RWPE2 (cell line): ENCODE measurements at regions not wholly inside any gene's neighbourhood (a gene's known extent, or its start where the extent isn't known, plus 50 kb on each side); places are given as distances from the start of the nearest gene placed in this dataset.

ENCODE experiments used
- ATAC-seq: fragments of 200-7000 bp; cut with Tn5 transposase; 3 replicates; pipeline ENCODE4 v1.9.1; 2021; ENCODE audit warnings: low read depth
- DNase-seq: peaks from one replicate; pipeline ENCODE4 v3.0.0-alpha.2; 2020; ENCODE audit warnings: low spot score
- H3K27ac ChIP-seq: fragments of 450-650 bp; 2 replicates; pipeline ENCODE4 v1.5.1; 2017; ENCODE audit warnings: mild to moderate bottlenecking; ENCODE audit not compliant: poor library complexity, severe bottlenecking
- H3K27me3 ChIP-seq: fragments of 250-450 bp; sonication (Bioruptor Pico); 2 replicates; pipeline ENCODE4 v1.5.1; 2021; ENCODE audit warnings: mild to moderate bottlenecking, moderate library complexity; ENCODE audit not compliant: insufficient read depth, poor library complexity, severe bottlenecking
- H3K36me3 ChIP-seq: fragments of 250-450 bp; sonication (Bioruptor Pico); 2 replicates; pipeline ENCODE4 v1.5.1; 2020; ENCODE audit warnings: low read depth, mild to moderate bottlenecking, moderate library complexity
- H3K4me1 ChIP-seq: fragments of 250-450 bp; sonication (Bioruptor Pico); 2 replicates; pipeline ENCODE4 v1.5.1; 2021; ENCODE audit warnings: mild to moderate bottlenecking, moderate library complexity; ENCODE audit not compliant: insufficient read depth, poor library complexity, severe bottlenecking
- H3K4me3 ChIP-seq: fragments of 250-450 bp; sonication (Bioruptor Pico); 2 replicates; pipeline ENCODE4 v1.5.1; 2021; ENCODE audit warnings: mild to moderate bottlenecking, moderate library complexity; ENCODE audit not compliant: severe bottlenecking
- H3K9me3 ChIP-seq: fragments of 250-450 bp; sonication (Bioruptor Pico); 2 replicates; pipeline ENCODE4 v1.5.1; 2021; ENCODE audit warnings: mild to moderate bottlenecking, moderate library complexity; ENCODE audit not compliant: severe bottlenecking
- TF ChIP-seq, protein P1 (sequence below): fragments of 450-650 bp; IDR thresholded peaks from one replicate; pipeline ENCODE4 v1.5.1; 2017; ENCODE audit warnings: mild to moderate bottlenecking, moderate library complexity; ENCODE audit not compliant: poor library complexity, severe bottlenecking

DNA sequence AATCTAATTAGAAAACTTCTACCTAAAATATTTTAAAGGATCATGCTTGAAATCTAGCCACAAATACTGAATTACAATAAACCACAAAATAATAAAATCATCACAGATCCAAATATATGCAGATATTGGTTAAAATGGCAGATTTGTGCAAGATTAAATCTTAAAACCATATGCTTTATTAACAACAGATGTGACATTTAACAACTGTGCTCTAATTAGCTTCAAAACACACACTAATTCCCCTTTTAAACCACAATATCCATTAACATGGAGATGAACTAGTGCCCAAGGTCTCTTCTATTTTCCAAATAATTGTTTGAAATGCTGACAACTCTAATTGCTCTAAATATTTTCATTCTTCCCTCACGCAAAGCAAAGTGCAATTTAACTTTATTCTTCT lies 1530.3 kb downstream of the SI start:
- TF ChIP-seq, protein P1, sequence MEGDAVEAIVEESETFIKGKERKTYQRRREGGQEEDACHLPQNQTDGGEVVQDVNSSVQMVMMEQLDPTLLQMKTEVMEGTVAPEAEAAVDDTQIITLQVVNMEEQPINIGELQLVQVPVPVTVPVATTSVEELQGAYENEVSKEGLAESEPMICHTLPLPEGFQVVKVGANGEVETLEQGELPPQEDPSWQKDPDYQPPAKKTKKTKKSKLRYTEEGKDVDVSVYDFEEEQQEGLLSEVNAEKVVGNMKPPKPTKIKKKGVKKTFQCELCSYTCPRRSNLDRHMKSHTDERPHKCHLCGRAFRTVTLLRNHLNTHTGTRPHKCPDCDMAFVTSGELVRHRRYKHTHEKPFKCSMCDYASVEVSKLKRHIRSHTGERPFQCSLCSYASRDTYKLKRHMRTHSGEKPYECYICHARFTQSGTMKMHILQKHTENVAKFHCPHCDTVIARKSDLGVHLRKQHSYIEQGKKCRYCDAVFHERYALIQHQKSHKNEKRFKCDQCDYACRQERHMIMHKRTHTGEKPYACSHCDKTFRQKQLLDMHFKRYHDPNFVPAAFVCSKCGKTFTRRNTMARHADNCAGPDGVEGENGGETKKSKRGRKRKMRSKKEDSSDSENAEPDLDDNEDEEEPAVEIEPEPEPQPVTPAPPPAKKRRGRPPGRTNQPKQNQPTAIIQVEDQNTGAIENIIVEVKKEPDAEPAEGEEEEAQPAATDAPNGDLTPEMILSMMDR = no peak

GRCh38 chr3:163547014-163547685 lies 1531.1 kb downstream of the SI start:
- Histone ChIP-seq H3K4me1 (no peaks in the 10 kb centered on the region), H3K36me3 (no peaks in the 10 kb centered on the region), H3K27ac (no peak overlapping the region), H3K4me3 (no peak overlapping the region), H3K27me3 (peaks cover 8% of the 10 kb centered on the region), H3K9me3 (no peaks in the 10 kb centered on the region)
- TF ChIP-seq, protein P1 = no peak
- ATAC-seq (no peak), DNase-seq (no peak)

More for the DNA sequence above, 1530.3 kb downstream of the SI start:
- H3K36me3 ChIP-seq = no peaks in the 10 kb centered on the region
- no peaks in the 10 kb centered on the region for H3K4me1 ChIP-seq
- DNase-seq (no peak), ATAC-seq (no peak)
- peaks cover 8% of the 10 kb centered on the region for H3K27me3 ChIP-seq
- no peak overlapping the region for H3K4me3 ChIP-seq
- H3K27ac ChIP-seq = no peak overlapping the region
- no peaks in the 10 kb centered on the region for H3K9me3 ChIP-seq

GRCh38 chr3:163543662-163544061 lies 1534.6 kb downstream of the SI start:
- Histone ChIP-seq H3K9me3 (no peaks in the 10 kb centered on the region), H3K27ac (no peak overlapping the region), H3K27me3 (peaks cover 8% of the 10 kb centered on the region), H3K36me3 (no peaks in the 10 kb centered on the region), H3K4me1 (no peaks in the 10 kb centered on the region), H3K4me3 (no peak overlapping the region)
- ATAC-seq (no peak), DNase-seq (no peak)
- TF ChIP-seq, protein P1 = no peak

GRCh38 chr3:163541629-163542028 lies 1536.7 kb downstream of the SI start:
- Histone ChIP-seq H3K4me3 (no peak overlapping the region), H3K36me3 (no peaks in the 10 kb centered on the region), H3K27me3 (no peaks in the 10 kb centered on the region), H3K4me1 (no peaks in the 10 kb centered on the region), H3K27ac (no peak overlapping the region), H3K9me3 (no peaks in the 10 kb centered on the region)
- TF ChIP-seq, protein P1 = no peak
- DNase-seq (no peak), ATAC-seq (no peak)

GRCh38 chr3:163538387-163538786 lies 1539.9 kb downstream of the SI start:
- Histone ChIP-seq H3K4me1 (no peaks in the 10 kb centered on the region), H3K4me3 (no peak overlapping the region), H3K36me3 (no peaks in the 10 kb centered on the region), H3K9me3 (no peaks in the 10 kb centered on the region), H3K27me3 (no peaks in the 10 kb centered on the region), H3K27ac (no peak overlapping the region)
- ATAC-seq (no peak), DNase-seq (no peak)
- TF ChIP-seq, protein P1 = no peak
